ENCODE measurements at regions not wholly inside any gene's neighbourhood (a gene's known extent, or its start where the extent isn't known, plus 50 kb on each side); places are given as distances from the start of the nearest gene placed in this dataset.

DNA sequence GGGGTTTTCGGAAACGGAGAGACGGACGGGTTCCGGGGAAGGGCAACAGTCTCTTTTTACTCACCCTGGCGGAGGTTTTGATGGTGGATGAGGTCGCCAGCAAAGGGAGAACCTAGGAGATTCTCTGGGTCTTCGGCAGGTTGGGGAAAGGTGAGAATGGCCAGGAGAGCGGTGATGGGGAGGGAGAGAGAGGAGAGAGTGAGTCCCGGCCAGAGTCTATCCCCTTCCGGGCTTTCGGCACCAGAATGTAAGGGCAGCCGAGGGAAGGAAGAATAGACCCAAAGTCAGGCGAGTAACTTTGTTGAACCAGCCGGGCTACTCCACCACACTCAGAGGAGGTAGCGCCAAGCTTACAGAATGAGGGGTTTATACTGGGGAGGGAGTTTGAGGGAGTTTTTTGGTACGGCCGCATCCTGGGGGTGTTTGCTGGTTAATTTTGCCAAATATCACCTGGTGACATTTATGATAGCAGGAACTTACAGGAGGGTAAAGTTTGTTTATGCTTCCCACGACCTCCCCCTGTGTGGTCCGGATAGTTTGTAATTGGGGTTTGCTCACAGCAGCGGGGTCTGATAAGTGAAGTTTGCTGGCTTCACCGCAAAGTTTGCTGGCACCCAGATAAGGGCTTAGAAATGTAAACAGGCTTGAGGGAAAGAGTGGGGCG is 141.1 kb upstream of the ETV3 start:
- ChIA-PET CTCF (no interaction called here), POLR2A (no interaction called here)
- peaks cover 12 to 24% of the 10 kb centered on the region in 2 experiments for H3K27me3 ChIP-seq (ENCODE audit: control insufficient read depth in 2 of 2, insufficient read depth in 2 of 2, low read length in 2 of 2)
- no peak overlapping the region for H3K4me3 ChIP-seq (replicated peaks in 1 of 3; ENCODE audit: insufficient read depth in 1 of 3, low read depth in 1 of 3, low read length in 3 of 3)
- H3K9me3 ChIP-seq (replicated peaks; ENCODE audit: control insufficient read depth, insufficient read depth, low read length), result no peaks in the 10 kb centered on the region
- no peak overlapping the region for H3K27ac ChIP-seq (ENCODE audit: insufficient read depth, low read depth, low read length)
- no peaks in the 10 kb centered on the region for H3K9me1 ChIP-seq (replicated peaks; ENCODE audit: control insufficient read depth, extremely low read depth, insufficient read depth, low read length)
- DNase-seq (ENCODE audit: low read depth, low spot score), result no peak
- dilution Hi-C loops (cut with MboI; ENCODE audit: extremely low pct_ligation_motif_present, low sequenced_read_pairs) (no loop called here), intact Hi-C loops (cut with micrococcal nuclease) (no loop called here)
- H3K36me3 ChIP-seq (ENCODE audit: control insufficient read depth in 2 of 2, extremely low read depth in 1 of 2, insufficient read depth in 2 of 2, low read length in 2 of 2), result no peaks in the 10 kb centered on the region
- FAIRE-seq, result no peak
- BruUV-seq (replicated peaks), result no TSS peak
- H4K20me1 ChIP-seq (replicated peaks; ENCODE audit: control insufficient read depth, extremely low read depth, insufficient read depth, low read length), result no peaks in the 10 kb centered on the region
- H3K9ac ChIP-seq (replicated peaks; ENCODE audit: extremely low read depth, insufficient read depth, low read length), result no peak overlapping the region
- TF ChIP-seq EZH2 (IDR thresholded peaks at IDR 0.05; ENCODE audit: borderline replicate concordance, low read depth, low read length, severe bottlenecking) (peak; percentile 54), GATA2 (IDR thresholded peaks at IDR 0.05; ENCODE audit: insufficient read depth, insufficient read length, low read depth, low read length) (no peak)
- H3K4me1 ChIP-seq (ENCODE audit: control insufficient read depth, extremely low read depth, insufficient read depth, low read length), result no peaks in the 10 kb centered on the region
- no peaks in the 10 kb centered on the region for H3K79me2 ChIP-seq (ENCODE audit: control insufficient read depth, insufficient read depth, low read length)
- H2AFZ ChIP-seq (ENCODE audit: low read depth, low read length), result no peak overlapping the region
- no peak overlapping the region for H3K4me2 ChIP-seq (ENCODE audit: insufficient read depth, low read length)

DNA sequence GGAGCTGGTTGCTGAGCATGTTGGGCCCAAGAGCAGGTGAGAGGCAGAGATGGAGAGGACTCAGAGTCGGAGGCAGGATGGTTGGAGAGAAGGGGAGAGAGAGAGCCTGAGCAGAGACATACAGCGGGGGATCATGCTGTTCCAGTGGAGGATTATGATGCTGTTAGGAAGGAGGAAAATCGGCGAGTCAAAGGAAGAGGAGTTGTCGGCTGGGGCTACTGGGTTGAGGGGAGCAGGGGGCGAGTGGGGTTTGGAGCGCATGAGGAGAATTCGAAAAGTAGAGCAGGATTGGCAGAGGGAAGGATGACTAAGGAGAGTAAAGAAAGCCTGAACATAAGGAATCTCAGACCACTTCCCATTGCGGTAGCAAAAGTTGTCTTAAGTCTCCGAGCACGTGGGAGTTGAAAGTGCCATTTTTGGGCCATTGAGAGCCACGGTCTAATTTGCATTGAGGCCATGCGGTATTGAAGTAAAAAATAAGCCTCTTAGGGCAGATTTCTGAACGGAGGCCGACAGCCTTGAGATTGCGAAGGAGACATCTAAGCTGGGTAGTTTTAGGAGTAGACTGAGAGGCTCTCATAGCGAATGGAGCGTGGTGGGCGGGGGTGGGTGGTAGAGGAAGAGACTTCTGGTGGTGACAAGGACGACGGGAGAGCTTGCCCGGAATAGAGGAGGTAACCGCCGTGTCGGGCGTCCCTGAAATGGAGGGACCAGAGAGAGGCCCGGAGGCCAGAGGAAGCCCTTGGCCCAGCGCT is 140.4 kb upstream of the ETV3 start:
- no peaks in the 10 kb centered on the region for H3K79me2 ChIP-seq (ENCODE audit: control insufficient read depth, insufficient read depth, low read length)
- DNase-seq (ENCODE audit: low read depth, low spot score) (no peak), FAIRE-seq (no peak)
- no peak overlapping the region for H3K4me2 ChIP-seq (ENCODE audit: insufficient read depth, low read length)
- no peak overlapping the region for H3K9ac ChIP-seq (replicated peaks; ENCODE audit: extremely low read depth, insufficient read depth, low read length)
- H3K27ac ChIP-seq (ENCODE audit: insufficient read depth, low read depth, low read length), result no peak overlapping the region
- TF ChIP-seq EZH2 (IDR thresholded peaks at IDR 0.05; ENCODE audit: borderline replicate concordance, low read depth, low read length, severe bottlenecking), result no peak
- dilution Hi-C loops (cut with MboI; ENCODE audit: extremely low pct_ligation_motif_present, low sequenced_read_pairs), result no loop called here
- H3K9me1 ChIP-seq (replicated peaks; ENCODE audit: control insufficient read depth, extremely low read depth, insufficient read depth, low read length), result no peaks in the 10 kb centered on the region
- ChIA-PET CTCF (no interaction called here), POLR2A (no interaction called here)
- no peak overlapping the region for H3K4me3 ChIP-seq (replicated peaks in 1 of 3; ENCODE audit: insufficient read depth in 1 of 3, low read depth in 1 of 3, low read length in 3 of 3)
- no peak overlapping the region for H2AFZ ChIP-seq (ENCODE audit: low read depth, low read length)
- H3K36me3 ChIP-seq (ENCODE audit: control insufficient read depth in 2 of 2, extremely low read depth in 1 of 2, insufficient read depth in 2 of 2, low read length in 2 of 2), result no peaks in the 10 kb centered on the region
- intact Hi-C loops (cut with micrococcal nuclease), result no loop called here
- H3K27me3 ChIP-seq (ENCODE audit: control insufficient read depth in 2 of 2, insufficient read depth in 2 of 2, low read length in 2 of 2), result peaks cover 12 to 24% of the 10 kb centered on the region in 2 experiments
- H3K9me3 ChIP-seq (replicated peaks; ENCODE audit: control insufficient read depth, insufficient read depth, low read length), result no peaks in the 10 kb centered on the region
- H4K20me1 ChIP-seq (replicated peaks; ENCODE audit: control insufficient read depth, extremely low read depth, insufficient read depth, low read length), result no peaks in the 10 kb centered on the region
- H3K4me1 ChIP-seq (ENCODE audit: control insufficient read depth, extremely low read depth, insufficient read depth, low read length), result no peaks in the 10 kb centered on the region
- no TSS peak for BruUV-seq (replicated peaks)

Measured in endothelial cell of umbilical vein (primary cell).